Putamen (tissue), 1 donor: ENCODE measurements at regions not wholly inside any gene's neighbourhood (a gene's known extent, or its start where the extent isn't known, plus 50 kb on each side); places are given as distances from the start of the nearest gene placed in this dataset.

Experiments
- DNase-seq: peaks from one replicate; pipeline ENCODE4 v3.0.0-alpha.2; 2016; ENCODE audit warnings: low spot score

- DNase-seq = no peak
Measured at GRCh38 chr18:29160170-29160569, 983.2 kb upstream of the CDH2 start.

- no peak for DNase-seq
Measured at GRCh38 chr18:29157905-29158304, 981.0 kb upstream of the CDH2 start.

DNA sequence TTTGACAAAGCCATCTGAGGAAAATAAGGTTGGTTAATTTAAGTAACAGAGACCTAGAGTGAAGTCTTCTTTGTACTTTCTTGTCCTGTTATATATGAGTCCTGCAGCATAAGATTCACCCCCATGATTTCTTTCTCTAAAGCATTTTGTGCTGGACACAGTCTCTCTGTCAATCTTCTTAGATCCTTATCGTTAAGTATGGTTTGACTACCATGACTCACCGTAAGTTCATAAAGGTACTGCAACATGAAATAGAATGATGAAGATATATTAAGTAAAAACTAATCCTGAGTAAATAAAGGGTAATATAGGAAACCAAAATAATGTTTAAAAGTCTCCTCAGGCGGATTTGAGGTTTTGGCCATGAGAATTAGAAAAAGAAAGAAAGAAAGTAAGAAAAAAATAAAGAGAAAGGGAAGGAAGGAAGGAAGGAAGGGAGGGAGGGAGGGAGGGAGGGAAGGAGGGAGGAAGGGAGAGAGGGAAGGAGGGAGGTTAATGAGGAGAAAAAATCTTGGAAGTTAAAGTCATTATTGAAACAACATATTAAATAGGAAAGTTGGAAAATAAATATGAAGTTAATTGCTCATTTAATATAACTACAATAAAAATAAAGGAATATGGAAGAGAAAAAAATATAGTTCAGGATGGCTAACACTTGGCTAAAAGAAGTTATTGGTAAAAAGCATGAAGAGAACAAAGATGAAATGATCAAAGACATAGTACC, 980.3 kb upstream of the CDH2 start:
- DNase-seq = no peak

GRCh38 chr18:29156531-29156930, 979.6 kb upstream of the CDH2 start:
- DNase-seq = no peak

GRCh38 chr18:29154758-29155725, 978.1 kb upstream of the CDH2 start:
- no peak for DNase-seq

GRCh38 chr18:29154196-29154757, 977.3 kb upstream of the CDH2 start:
- no peak for DNase-seq

- DNase-seq = no peak
Measured at GRCh38 chr18:29153091-29153490, 976.2 kb upstream of the CDH2 start.

GRCh38 chr18:29147944-29148343, 971.0 kb upstream of the CDH2 start:
- DNase-seq = no peak

DNA sequence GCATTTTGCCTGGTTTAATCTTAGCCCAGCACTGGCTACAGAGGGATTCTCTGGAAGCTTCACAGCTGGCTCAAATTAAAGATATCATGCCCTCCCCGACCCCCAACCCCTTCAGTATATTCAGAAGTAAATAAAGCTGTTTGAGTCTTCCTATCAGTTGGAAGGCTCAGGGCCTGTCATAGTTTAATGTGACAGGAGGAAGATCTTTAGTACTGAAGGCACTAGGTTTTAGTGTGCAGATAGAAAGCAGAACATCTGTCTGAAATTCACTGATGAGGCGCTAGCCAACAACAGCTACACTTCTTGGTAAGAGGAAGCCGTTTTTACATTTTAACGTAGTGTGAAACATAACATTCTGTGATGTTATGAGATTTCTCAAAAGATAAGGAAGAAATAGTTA, 969.1 kb upstream of the CDH2 start:
- DNase-seq = no peak

DNA sequence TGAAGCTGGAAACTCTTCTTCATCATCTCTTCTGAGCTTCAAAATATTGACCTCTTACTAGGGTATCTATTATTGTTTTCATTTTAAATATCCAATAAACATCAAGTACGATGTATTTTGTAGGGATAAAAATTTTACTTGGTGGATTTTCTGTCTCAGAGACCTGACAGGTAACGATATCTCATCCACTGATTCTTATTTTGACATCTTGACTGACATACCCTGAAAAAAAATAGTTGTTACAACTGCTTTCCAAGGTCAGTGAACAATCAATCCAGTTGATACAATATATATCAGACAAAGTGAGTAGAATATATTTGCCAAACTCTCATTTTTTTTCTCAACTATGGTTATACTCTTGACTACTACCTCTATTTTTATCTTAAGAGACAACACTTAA, 963.7 kb upstream of the CDH2 start:
- no peak for DNase-seq

DNA sequence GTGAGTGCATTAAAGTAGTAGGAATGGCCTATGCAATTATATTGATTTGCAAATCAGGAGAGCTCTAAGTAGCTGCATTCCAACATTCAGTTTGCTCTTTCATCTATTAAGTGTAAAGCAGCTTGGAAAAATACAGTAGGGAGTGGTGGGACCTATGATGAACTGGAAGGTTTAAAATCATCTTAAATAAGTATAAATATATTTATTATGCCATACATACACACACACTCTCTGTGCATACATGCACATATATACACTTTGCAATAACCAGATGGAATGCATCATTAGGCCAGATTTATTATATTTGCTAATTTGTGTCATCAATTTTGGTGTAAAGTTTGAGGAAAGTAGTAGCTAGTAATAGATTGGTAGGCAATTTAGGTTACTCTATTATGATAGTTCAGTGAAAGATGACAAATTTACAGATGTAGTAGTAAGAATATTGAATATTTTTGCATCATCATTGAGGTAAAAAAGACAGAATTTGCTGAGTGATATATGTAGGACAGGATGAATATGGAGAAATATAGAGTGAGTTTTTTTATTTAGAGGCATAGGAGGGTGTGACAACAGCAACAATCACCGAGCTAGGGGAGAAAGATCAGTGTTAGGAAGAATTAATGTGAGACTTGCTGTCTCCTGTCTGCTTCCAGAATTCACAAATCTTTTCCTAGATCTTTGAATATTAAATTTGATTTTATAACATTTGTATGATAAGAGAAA, 961.0 kb upstream of the CDH2 start:
- no peak for DNase-seq

GRCh38 chr18:29123706-29124530, 947.0 kb upstream of the CDH2 start:
- DNase-seq = no peak

DNA sequence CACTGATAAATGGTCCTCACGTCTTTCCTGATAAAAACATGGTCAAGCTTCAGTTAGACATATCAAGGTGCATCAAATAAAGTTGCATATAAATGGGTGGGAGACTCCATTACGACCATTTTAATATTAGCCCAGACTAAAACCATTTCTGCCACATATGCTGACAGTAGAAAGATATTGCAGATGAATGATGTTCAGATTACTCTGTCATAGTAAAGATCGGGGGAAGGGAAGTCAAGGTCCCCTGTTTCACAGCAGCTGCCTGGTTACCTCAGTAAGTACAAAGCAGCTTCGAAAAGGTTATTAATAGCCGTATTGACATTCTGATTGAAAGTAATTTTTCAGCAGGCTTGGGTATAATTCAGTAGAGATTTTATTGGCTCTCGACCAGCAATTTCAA, 927.7 kb upstream of the CDH2 start:
- no peak for DNase-seq

- DNase-seq = no peak
Measured at GRCh38 chr18:29104227-29104626, 927.3 kb upstream of the CDH2 start.

DNA sequence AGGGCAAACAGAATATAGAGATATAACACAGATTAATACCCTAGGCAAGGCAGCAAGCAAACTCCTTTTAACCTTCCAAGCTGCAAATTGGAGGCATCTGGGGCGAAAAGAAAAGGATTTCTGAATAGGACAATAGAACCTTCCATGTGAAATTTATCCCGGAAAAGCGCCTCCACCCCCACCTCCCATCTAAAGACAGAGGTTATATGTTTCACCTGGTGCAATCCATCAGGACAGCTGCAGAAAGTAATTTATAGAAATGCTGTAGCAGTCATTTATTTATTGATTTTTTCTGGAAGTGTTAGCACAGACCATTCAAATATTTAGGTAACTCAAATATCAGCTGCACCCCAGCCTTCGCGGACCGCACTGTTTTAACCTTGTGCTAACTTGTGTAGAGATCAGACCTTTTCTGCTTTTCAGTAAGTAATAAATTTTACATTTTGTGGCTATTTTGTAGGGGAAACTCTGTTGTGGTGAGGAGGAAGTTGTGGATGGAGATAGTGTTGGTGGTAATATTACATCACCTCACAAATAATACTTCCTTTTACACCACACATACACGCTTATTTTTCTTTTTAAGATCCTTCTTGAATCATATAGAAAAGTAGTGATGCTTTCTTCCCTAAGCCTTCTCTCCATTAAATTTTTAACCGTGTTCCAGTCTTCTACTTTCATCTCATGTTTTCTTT, 919.3 kb upstream of the CDH2 start:
- no peak for DNase-seq

DNA sequence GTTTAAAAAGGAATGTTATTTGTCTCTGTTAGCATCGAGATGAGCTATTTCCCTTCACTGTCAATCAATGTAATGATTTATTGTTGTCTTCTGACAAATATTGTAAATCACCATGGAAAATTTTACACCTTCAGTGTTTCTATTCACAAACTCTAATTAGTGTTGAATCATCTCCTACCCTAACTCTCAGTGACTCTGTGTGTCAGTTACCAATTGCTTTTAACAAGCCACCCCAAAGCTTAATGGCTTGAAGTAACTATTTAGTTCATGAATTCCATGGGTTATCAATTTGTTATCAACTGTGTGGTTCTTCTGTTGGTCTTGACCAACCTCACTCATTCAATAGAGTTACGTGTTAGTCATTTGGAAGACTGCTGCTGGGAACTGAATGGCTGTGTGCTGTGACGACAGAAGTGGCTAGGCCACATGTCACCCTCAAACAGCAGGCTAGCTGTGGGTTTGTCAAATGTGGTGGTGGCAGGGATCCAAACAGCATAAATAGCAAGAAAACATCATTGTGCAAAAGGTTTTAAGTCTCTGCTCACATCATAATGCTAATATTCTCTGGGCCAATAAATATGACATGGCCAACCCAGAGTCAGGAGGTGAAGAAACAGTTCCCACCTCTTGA, 910.8 kb upstream of the CDH2 start:
- DNase-seq = no peak

GRCh38 chr18:29084120-29084519, 907.2 kb upstream of the CDH2 start:
- no peak for DNase-seq

DNA sequence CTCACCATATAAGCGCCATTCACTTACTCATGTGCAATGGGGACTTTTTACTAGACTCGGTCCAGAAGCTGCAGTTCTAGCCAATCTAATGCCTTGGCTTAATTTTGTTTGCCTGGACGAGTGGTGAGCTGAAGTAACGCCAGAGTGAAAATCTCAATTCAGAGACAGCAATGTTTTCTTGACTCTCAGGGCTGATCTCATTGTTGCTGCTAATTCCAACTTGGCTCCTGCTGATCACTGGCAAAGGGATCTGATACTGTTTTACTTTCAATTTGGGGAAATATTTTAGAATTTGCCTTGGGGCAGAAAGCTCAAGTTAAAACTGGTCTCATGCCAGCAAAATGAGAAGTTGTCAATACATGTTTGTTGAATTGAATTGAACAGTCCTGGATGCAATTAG, 906.6 kb upstream of the CDH2 start:
- DNase-seq = no peak

GRCh38 chr18:29080946-29081345, 904.0 kb upstream of the CDH2 start:
- DNase-seq = no peak

GRCh38 chr18:29078273-29078672, 901.3 kb upstream of the CDH2 start:
- no peak for DNase-seq
